Neural progenitor cell (in vitro differentiated cells): ENCODE measurements at regions not wholly inside any gene's neighbourhood (a gene's known extent, or its start where the extent isn't known, plus 50 kb on each side); places are given as distances from the start of the nearest gene placed in this dataset.

Experiments
- EZH2 ChIP-seq: fragments of 200-600 bp; sonication (generic); IDR thresholded peaks from 2 replicates; pipeline ENCODE4 v1.6.1; 2017; ENCODE audit warnings: antibody characterized with exemption, mild to moderate bottlenecking, moderate library complexity
- TF ChIP-seq, protein P1 (sequence below): fragments of 200-600 bp; sonication (generic); IDR thresholded peaks from 2 replicates; pipeline ENCODE4 v1.5.1; 2017; ENCODE audit warnings: antibody characterized with exemption, mild to moderate bottlenecking

- TF ChIP-seq, protein P1, sequence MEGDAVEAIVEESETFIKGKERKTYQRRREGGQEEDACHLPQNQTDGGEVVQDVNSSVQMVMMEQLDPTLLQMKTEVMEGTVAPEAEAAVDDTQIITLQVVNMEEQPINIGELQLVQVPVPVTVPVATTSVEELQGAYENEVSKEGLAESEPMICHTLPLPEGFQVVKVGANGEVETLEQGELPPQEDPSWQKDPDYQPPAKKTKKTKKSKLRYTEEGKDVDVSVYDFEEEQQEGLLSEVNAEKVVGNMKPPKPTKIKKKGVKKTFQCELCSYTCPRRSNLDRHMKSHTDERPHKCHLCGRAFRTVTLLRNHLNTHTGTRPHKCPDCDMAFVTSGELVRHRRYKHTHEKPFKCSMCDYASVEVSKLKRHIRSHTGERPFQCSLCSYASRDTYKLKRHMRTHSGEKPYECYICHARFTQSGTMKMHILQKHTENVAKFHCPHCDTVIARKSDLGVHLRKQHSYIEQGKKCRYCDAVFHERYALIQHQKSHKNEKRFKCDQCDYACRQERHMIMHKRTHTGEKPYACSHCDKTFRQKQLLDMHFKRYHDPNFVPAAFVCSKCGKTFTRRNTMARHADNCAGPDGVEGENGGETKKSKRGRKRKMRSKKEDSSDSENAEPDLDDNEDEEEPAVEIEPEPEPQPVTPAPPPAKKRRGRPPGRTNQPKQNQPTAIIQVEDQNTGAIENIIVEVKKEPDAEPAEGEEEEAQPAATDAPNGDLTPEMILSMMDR, result no peak
- no peak for TF ChIP-seq EZH2
Observed at GRCh38 chr9:75544815-75545214, 345.7 kb upstream of the PCSK5 start.
